Mucosa of rectum (tissue), 2 donors: ENCODE measurements at regions not wholly inside any gene's neighbourhood (a gene's known extent, or its start where the extent isn't known, plus 50 kb on each side); places are given as distances from the start of the nearest gene placed in this dataset.

Source experiments
- H3K27ac ChIP-seq, 2 donors: one replicate each; pipeline ENCODE4 v1.7.0; 2013; ENCODE audit warnings: inconsistent platforms in 2 of 2, low read depth in 2 of 2, low read length in 2 of 2
- H3K27me3 ChIP-seq, 2 donors: one replicate each; pipeline ENCODE4 v1.7.0; 2013; ENCODE audit warnings: low read length in 2 of 2; ENCODE audit not compliant: control insufficient read depth in 2 of 2, insufficient read depth in 2 of 2
- H3K36me3 ChIP-seq, 2 donors: one replicate each; pipeline ENCODE4 v1.7.0; 2013; ENCODE audit warnings: low read length in 2 of 2; ENCODE audit not compliant: control insufficient read depth in 2 of 2, insufficient read depth in 2 of 2
- H3K4me1 ChIP-seq, 2 donors: one replicate each; pipeline ENCODE4 v1.7.0; 2013; ENCODE audit warnings: low read length in 2 of 2, mild to moderate bottlenecking in 1 of 2; ENCODE audit not compliant: control insufficient read depth in 2 of 2, insufficient read depth in 2 of 2
- H3K4me3 ChIP-seq, 2 donors: one replicate each; pipeline ENCODE4 v1.7.0; 2013; ENCODE audit warnings: low read length in 2 of 2
- H3K9ac ChIP-seq, 2 donors: one replicate each; pipeline ENCODE4 v1.7.0; 2013; ENCODE audit warnings: low read length in 2 of 2, low read depth in 1 of 2, mild to moderate bottlenecking in 1 of 2
- H3K9me3 ChIP-seq, 2 donors: one replicate each; pipeline ENCODE4 v1.7.0; 2013; ENCODE audit warnings: low read length in 2 of 2; ENCODE audit not compliant: control insufficient read depth in 2 of 2
- donor health status: healthy.
- donor health status: Normal muscosa, but diverticular disease.

- no peaks in the 10 kb centered on the region for H3K4me1 ChIP-seq
- no peaks in the 10 kb centered on the region for H3K36me3 ChIP-seq
- no peaks in the 10 kb centered on the region for H3K27me3 ChIP-seq
- no peak overlapping the region for H3K4me3 ChIP-seq
- H3K9me3 ChIP-seq = no peaks in the 10 kb centered on the region
- no peak overlapping the region for H3K27ac ChIP-seq
- no peak overlapping the region for H3K9ac ChIP-seq
Measured at GRCh38 chr6:4581468-4582385, 194.5 kb upstream of the CDYL start.

- Histone ChIP-seq H3K4me1 (no peaks in the 10 kb centered on the region), H3K27ac (no peak overlapping the region), H3K9ac (no peak overlapping the region)
Measured at GRCh38 chr6:4580361-4580760, 195.8 kb upstream of the CDYL start.

GRCh38 chr6:4577406-4577805, 198.8 kb upstream of the CDYL start:
- Histone ChIP-seq H3K27ac (no peak overlapping the region), H3K9me3 (no peaks in the 10 kb centered on the region), H3K9ac (no peak overlapping the region), H3K36me3 (no peaks in the 10 kb centered on the region), H3K4me3 (no peak overlapping the region), H3K27me3 (no peaks in the 10 kb centered on the region), H3K4me1 (no peaks in the 10 kb centered on the region)

More at GRCh38 chr6:4580361-4580760, 195.8 kb upstream of the CDYL start:
- Histone ChIP-seq H3K9me3 (no peaks in the 10 kb centered on the region), H3K36me3 (no peaks in the 10 kb centered on the region), H3K4me3 (no peak overlapping the region), H3K27me3 (no peaks in the 10 kb centered on the region)

- Histone ChIP-seq H3K9me3 (no peaks in the 10 kb centered on the region), H3K27me3 (no peaks in the 10 kb centered on the region), H3K9ac (no peak overlapping the region), H3K4me3 (no peak overlapping the region), H3K36me3 (no peaks in the 10 kb centered on the region), H3K27ac (no peak overlapping the region), H3K4me1 (no peaks in the 10 kb centered on the region)
Measured at GRCh38 chr6:4575714-4576113, 200.5 kb upstream of the CDYL start.

- Histone ChIP-seq H3K9me3 (no peaks in the 10 kb centered on the region), H3K9ac (no peak overlapping the region), H3K4me3 (no peak overlapping the region), H3K36me3 (no peaks in the 10 kb centered on the region), H3K27me3 (no peaks in the 10 kb centered on the region), H3K27ac (no peak overlapping the region), H3K4me1 (no peaks in the 10 kb centered on the region)
Measured at GRCh38 chr6:4574007-4574406, 202.2 kb upstream of the CDYL start.

GRCh38 chr6:4571011-4571410, 205.2 kb upstream of the CDYL start:
- no peaks in the 10 kb centered on the region for H3K27me3 ChIP-seq
- no peaks in the 10 kb centered on the region for H3K36me3 ChIP-seq
- H3K4me3 ChIP-seq = no peak overlapping the region

GRCh38 chr6:4568138-4568537, 208.1 kb upstream of the CDYL start:
- Histone ChIP-seq H3K36me3 (no peaks in the 10 kb centered on the region), H3K27ac (no peak overlapping the region), H3K9me3 (no peaks in the 10 kb centered on the region), H3K9ac (no peak overlapping the region), H3K27me3 (no peaks in the 10 kb centered on the region), H3K4me3 (no peak overlapping the region), H3K4me1 (no peaks in the 10 kb centered on the region)

More at GRCh38 chr6:4571011-4571410, 205.2 kb upstream of the CDYL start:
- no peaks in the 10 kb centered on the region for H3K4me1 ChIP-seq
- no peak overlapping the region for H3K9ac ChIP-seq
- no peaks in the 10 kb centered on the region for H3K9me3 ChIP-seq
- H3K27ac ChIP-seq = no peak overlapping the region

- H3K27me3 ChIP-seq = no peaks in the 10 kb centered on the region
- no peak overlapping the region for H3K4me3 ChIP-seq
- no peak overlapping the region for H3K9ac ChIP-seq
- H3K4me1 ChIP-seq = no peaks in the 10 kb centered on the region
- H3K9me3 ChIP-seq = no peaks in the 10 kb centered on the region
- no peak overlapping the region for H3K27ac ChIP-seq
- no peaks in the 10 kb centered on the region for H3K36me3 ChIP-seq
Measured at GRCh38 chr6:4567141-4567540, 209.1 kb upstream of the CDYL start.

GRCh38 chr6:4565301-4566250, 210.6 kb upstream of the CDYL start:
- no peaks in the 10 kb centered on the region for H3K4me1 ChIP-seq
- H3K27me3 ChIP-seq = no peaks in the 10 kb centered on the region
- H3K9me3 ChIP-seq = peaks cover 0 to 3% of the 10 kb centered on the region in 2 donors
- no peaks in the 10 kb centered on the region for H3K36me3 ChIP-seq
- no peak overlapping the region for H3K4me3 ChIP-seq
- H3K9ac ChIP-seq = no peak overlapping the region
- H3K27ac ChIP-seq = no peak overlapping the region

- no peak overlapping the region for H3K27ac ChIP-seq
Measured at GRCh38 chr6:4564801-4565271, 211.4 kb upstream of the CDYL start.

More at GRCh38 chr6:4564801-4565271, 211.4 kb upstream of the CDYL start:
- no peak overlapping the region for H3K4me3 ChIP-seq
- H3K4me1 ChIP-seq = no peaks in the 10 kb centered on the region
- H3K9ac ChIP-seq = no peak overlapping the region
- H3K9me3 ChIP-seq = peaks cover 0 to 3% of the 10 kb centered on the region in 2 donors
- no peaks in the 10 kb centered on the region for H3K36me3 ChIP-seq
- H3K27me3 ChIP-seq = no peaks in the 10 kb centered on the region
